ENCODE measurements at regions not wholly inside any gene's neighbourhood (a gene's known extent, or its start where the extent isn't known, plus 50 kb on each side); places are given as distances from the start of the nearest gene placed in this dataset.

GRCh38 chr2:24432121-24432520 is 58.9 kb upstream of the NCOA1 start:
- Histone ChIP-seq H3K79me1 (ENCODE audit: low read depth in 1 of 2, low read length in 2 of 2) (no peaks in the 10 kb centered on the region), H3K27me3 (ENCODE audit: control insufficient read depth, insufficient read depth, low read length) (no peaks in the 10 kb centered on the region; the same call in none of the 2 replicates), H3K56ac (ENCODE audit: extremely low read depth, insufficient read depth, low read length) (no peak overlapping the region), H3K23ac (ENCODE audit: low read depth, low read length) (no peak overlapping the region), H2BK120ac (ENCODE audit: low read depth, low read length) (no peak overlapping the region), H4K8ac (ENCODE audit: low read depth in 2 of 2, low read length in 2 of 2) (no peak overlapping the region), H3K9ac (ENCODE audit: low read depth, low read length) (no peak overlapping the region), H3K4me3 (ENCODE audit: insufficient read depth, low read depth, low read length) (no peak overlapping the region), H3K4me1 (ENCODE audit: control insufficient read depth, insufficient read depth, low read length) (no peaks in the 10 kb centered on the region), H4K20me1 (ENCODE audit: insufficient read depth, low read length) (no peaks in the 10 kb centered on the region), H3K14ac (replicated peaks; ENCODE audit: low read depth, low read length) (no peak overlapping the region), H2BK5ac (ENCODE audit: low read depth, low read length, poor library complexity, severe bottlenecking) (no peak overlapping the region), H3K27ac (ENCODE audit: insufficient read depth, low read length) (no peak overlapping the region), H2BK20ac (ENCODE audit: low read depth, low read length) (no peak overlapping the region), H2AFZ (replicated peaks; ENCODE audit: low read length, poor library complexity) (no peak overlapping the region), H3K4ac (ENCODE audit: low read depth, low read length) (no peak overlapping the region), H2AK5ac (ENCODE audit: low read depth, low read length) (no peak overlapping the region), H3K4me2 (ENCODE audit: low read depth, low read length) (no peak overlapping the region), H4K5ac (ENCODE audit: low read depth, low read length) (no peak overlapping the region), H3K18ac (ENCODE audit: low read depth, low read length) (no peak overlapping the region), H3K9me3 (ENCODE audit: control insufficient read depth, insufficient read depth, low read length) (no peaks in the 10 kb centered on the region), H2AK9ac (replicated peaks; ENCODE audit: low read depth, low read length, poor library complexity) (no peak overlapping the region), H3K36me3 (ENCODE audit: control insufficient read depth, insufficient read depth, low read length) (no peaks in the 10 kb centered on the region), H3K9me1 (ENCODE audit: insufficient read depth, low read length) (peaks cover 3% of the 10 kb centered on the region; the same call in 1 of the 2 replicates), H4K91ac (ENCODE audit: insufficient read depth, low read depth, low read length) (no peak overlapping the region), H2BK15ac (ENCODE audit: low read depth, low read length) (no peak overlapping the region)
- intact Hi-C loops (cut with micrococcal nuclease) (no loop called here), in situ Hi-C loops (cut with MboI; ENCODE audit: low sequenced_read_pairs) (no loop called here), dilution Hi-C loops (cut with HindIII; ENCODE audit: low sequenced_read_pairs, unreplicated experiment) (no loop called here)
- no TSS peak for BruUV-seq (replicated peaks)
- TF ChIP-seq CTCF (conservative IDR thresholded peaks at IDR 0.05; ENCODE audit: low read depth, low read length) (no peak), RAD21 (IDR thresholded peaks at IDR 0.05; ENCODE audit: low read length) (no peak), SMC3 (IDR thresholded peaks at IDR 0.05; ENCODE audit: low read depth, low read length) (no peak)
- DNase-seq (no peak), ATAC-seq (ENCODE audit: low read depth) (no peak)
- WGBS, 2 experiments (ENCODE audit: extremely low coverage in 2 of 2, insufficient read length in 1 of 2) = no CpG with 5 or more reads among the region's 1 CpG
- CTCF ChIA-PET = interaction anchor here (0.7 kb wide), 1 partner anchor 15 kb away, joined by 3 read pairs; no protein-coding TSS in a partner anchor
- POLR2A ChIA-PET (ENCODE audit: unreplicated experiment) = no interaction called here

All from IMR-90 (cell line).